ENCODE measurements at regions not wholly inside any gene's neighbourhood (a gene's known extent, or its start where the extent isn't known, plus 50 kb on each side); places are given as distances from the start of the nearest gene placed in this dataset.
A peak's percentile ranks its signal among the peaks of the same experiment; 100 is the strongest.

- peak; percentile 74 for TF ChIP-seq CTCF (conservative IDR thresholded peaks at IDR 0.05)
- no peak for TF ChIP-seq ZFX (IDR thresholded peaks at IDR 0.05)
Measured at GRCh38 chr18:45384137-45384961, 230.9 kb upstream of the SLC14A2 start.

Measured in C4-2B (cell line).